HepG2 (cell line): ENCODE measurements at regions not wholly inside any gene's neighbourhood (a gene's known extent, or its start where the extent isn't known, plus 50 kb on each side); places are given as distances from the start of the nearest gene placed in this dataset.

ENCODE experiments used
- ATAC-seq: fragments of 200-7000 bp; cut with Tn5 transposase; 3 replicates; pipeline ENCODE4 v1.9.1; 2020; ENCODE audit warnings: mild to moderate bottlenecking, moderate library complexity
- BruUV-seq: library from RNA; stranded (reverse); fragments of 400-500 nt; replicated peaks from 2 replicates; lab custom pipeline; 2021; lab: Mats Ljungman, UMichigan
- CTCF ChIA-PET: fragments of 300-600 bp; formaldehyde crosslinking; extraction: SDS; loops from one replicate; lab custom pipeline; 2021; ENCODE audit warnings: low total read pairs, inconsistent platforms, low intra/inter-chr PET ratio; lab: Yijun Ruan, JAX
- POLR2A ChIA-PET: fragments of 350-600 bp; sonication (Branson Sonifier 250); formaldehyde crosslinking; loops from one replicate; lab custom pipeline; 2020; ENCODE audit warnings: antibody characterized with exemption, inconsistent platforms; lab: Yijun Ruan, JAX
- DNase-seq: peaks from one replicate; pipeline ENCODE4 v3.0.0-alpha.2; 2015; ENCODE audit warnings: low spot score
- FAIRE-seq: peaks from 3 replicates; lab custom pipeline; 2011; peaks lifted over from hg19 to GRCh38; lab: Jason Lieb, UNC
- H2AFZ ChIP-seq: one replicate; pipeline ENCODE4 v1.6.1; 2011; ENCODE audit warnings: low read length, inconsistent platforms
- H3K27ac ChIP-seq: fragments of 300-600 bp; 3 replicates; pipeline ENCODE4 v1.8.0; 2011; ENCODE audit warnings: mixed run types, mild to moderate bottlenecking, mixed read lengths, low read length, inconsistent platforms; ENCODE audit not compliant: insufficient read depth; ENCODE audit errors: extremely low read length
- H3K27me3 ChIP-seq, 2 experiments: fragments of 200-600 bp in 1 of 2; 2 replicates in 1 of 2; 3 replicates in 1 of 2; pipeline versions ENCODE4 v1.6.0 to v1.8.0; 2011; ENCODE audit warnings: low read length in 2 of 2, mild to moderate bottlenecking in 2 of 2, moderate library complexity in 2 of 2, inconsistent platforms in 1 of 2; ENCODE audit not compliant: insufficient read depth in 2 of 2, control insufficient read depth in 1 of 2
- H3K36me3 ChIP-seq, 2 experiments: fragments of 200-600 bp in 1 of 2; replicated peaks in 1 of 2; 2 replicates in 1 of 2; 3 replicates in 1 of 2; pipeline versions ENCODE4 v1.5.1 to v1.8.0; 2011; ENCODE audit warnings: low read length in 2 of 2, inconsistent platforms in 1 of 2; ENCODE audit not compliant: insufficient read depth in 2 of 2, control insufficient read depth in 1 of 2
- H3K4me1 ChIP-seq: 2 replicates; pipeline ENCODE4 v1.5.1; 2012; ENCODE audit warnings: low read length, inconsistent platforms; ENCODE audit not compliant: insufficient read depth
- H3K4me2 ChIP-seq: 2 replicates; pipeline ENCODE4 v1.6.0; 2011; ENCODE audit warnings: low read depth, low read length, inconsistent platforms
- H3K4me3 ChIP-seq, 3 experiments: fragments of 200-600 bp in 1 of 3; sonication (generic), shearing (Covaris generic) in 1 of 3; replicated peaks in 1 of 3; 2 replicates each; pipeline ENCODE4 v1.5.1; 2011 to 2016; ENCODE audit warnings: low read length in 3 of 3, inconsistent platforms in 2 of 3, low read depth in 2 of 3, mild to moderate bottlenecking in 2 of 3, control low read depth in 1 of 3, mixed read lengths in 1 of 3; ENCODE audit not compliant: insufficient read depth in 1 of 3
- H3K79me2 ChIP-seq: one replicate; pipeline ENCODE4 v1.6.1; 2011; ENCODE audit warnings: low read length, inconsistent platforms; ENCODE audit not compliant: insufficient read depth
- H3K9ac ChIP-seq: 2 replicates; pipeline ENCODE4 v1.6.0; 2011; ENCODE audit warnings: mild to moderate bottlenecking, low read depth, low read length, inconsistent platforms; ENCODE audit not compliant: insufficient read depth
- H3K9me3 ChIP-seq: 2 replicates; pipeline ENCODE4 v1.5.1; 2012; ENCODE audit warnings: mild to moderate bottlenecking, low read length
- H4K20me1 ChIP-seq: 2 replicates; pipeline ENCODE4 v1.6.0; 2011; ENCODE audit warnings: inconsistent platforms, mild to moderate bottlenecking, low read length, moderate library complexity; ENCODE audit not compliant: insufficient read depth
- ARNTL ChIP-seq: sonication (generic); formaldehyde crosslinking; IDR thresholded peaks from 2 replicates; pipeline ENCODE4 v1.4.0; 2020; ENCODE audit warnings: mild to moderate bottlenecking, missing genetic modification reagents
- EED ChIP-seq: sonication (generic); formaldehyde crosslinking; IDR thresholded peaks from 2 replicates; pipeline ENCODE4 v1.5.0; 2020; ENCODE audit warnings: mild to moderate bottlenecking, missing genetic modification reagents
- NCOA5 ChIP-seq: sonication (generic); formaldehyde crosslinking; IDR thresholded peaks from 2 replicates; pipeline ENCODE4 v1.4.0; 2020; ENCODE audit warnings: missing genetic modification reagents
- RNF2 ChIP-seq: fragments of 450-650 bp; conservative IDR thresholded peaks from 2 replicates; pipeline ENCODE4 v1.6.1; 2016; ENCODE audit warnings: low read depth
- TFDP1 ChIP-seq: IDR thresholded peaks from 2 replicates; pipeline ENCODE4 v1.6.1; 2016; ENCODE audit warnings: missing compliant biosample characterization, missing genetic modification reagents, borderline replicate concordance
- ZFY ChIP-seq: sonication (generic); formaldehyde crosslinking; IDR thresholded peaks from 2 replicates; pipeline ENCODE4 v1.4.0; 2020; ENCODE audit warnings: missing genetic modification reagents
- ZNF274 ChIP-seq: sonication (generic); formaldehyde crosslinking; IDR thresholded peaks from 2 replicates; pipeline ENCODE4 v1.5.1; 2020; ENCODE audit warnings: mild to moderate bottlenecking, missing genetic modification reagents
- ZNF546 ChIP-seq: sonication (generic); formaldehyde crosslinking; conservative IDR thresholded peaks from 2 replicates; pipeline ENCODE4 v1.8.1; 2023; ENCODE audit warnings: mild to moderate bottlenecking, missing genetic modification reagents
- in situ Hi-C: cut with HindIII; loops from 2 replicates; pipeline ENCODE4 v1.10.0; 2017; ENCODE audit warnings: low pct_unique_long_range_greater_than_20kb; ENCODE audit not compliant: extremely low pct_ligation_motif_present
- intact Hi-C: fragments of 100-400 bp; cut with micrococcal nuclease; formaldehyde crosslinking; loops from one replicate; pipeline ENCODE4 v1.10.0; 2022; ENCODE audit not compliant: unreplicated experiment
- TF ChIP-seq, protein P1 (sequence below): sonication (generic); formaldehyde crosslinking; IDR thresholded peaks from 2 replicates; pipeline ENCODE4 v1.9.0; 2021; ENCODE audit warnings: missing genetic modification reagents, borderline replicate concordance

- Histone ChIP-seq H3K4me1 (no peaks in the 10 kb centered on the region), H3K9me3 (peaks cover 52% of the 10 kb centered on the region), H2AFZ (no peak overlapping the region), H4K20me1 (no peaks in the 10 kb centered on the region), H3K4me2 (no peak overlapping the region), H3K27me3 (no peaks in the 10 kb centered on the region), H3K4me3 (no peak overlapping the region), H3K79me2 (no peaks in the 10 kb centered on the region), H3K9ac (no peak overlapping the region), H3K27ac (no peak overlapping the region), H3K36me3 (no peaks in the 10 kb centered on the region)
- in situ Hi-C loops (no loop called here), intact Hi-C loops (no loop called here)
- no TSS peak for BruUV-seq
- TF ChIP-seq NCOA5 (CRISPR knock-in tag) (no peak), ZNF274 (CRISPR knock-in tag) (no peak), TFDP1 (CRISPR knock-in tag) (no peak), ZNF546 (no peak), ARNTL (CRISPR knock-in tag) (no peak), EED (CRISPR knock-in tag) (no peak), ZFY (no peak), RNF2 (no peak)
- TF ChIP-seq, protein P1, sequence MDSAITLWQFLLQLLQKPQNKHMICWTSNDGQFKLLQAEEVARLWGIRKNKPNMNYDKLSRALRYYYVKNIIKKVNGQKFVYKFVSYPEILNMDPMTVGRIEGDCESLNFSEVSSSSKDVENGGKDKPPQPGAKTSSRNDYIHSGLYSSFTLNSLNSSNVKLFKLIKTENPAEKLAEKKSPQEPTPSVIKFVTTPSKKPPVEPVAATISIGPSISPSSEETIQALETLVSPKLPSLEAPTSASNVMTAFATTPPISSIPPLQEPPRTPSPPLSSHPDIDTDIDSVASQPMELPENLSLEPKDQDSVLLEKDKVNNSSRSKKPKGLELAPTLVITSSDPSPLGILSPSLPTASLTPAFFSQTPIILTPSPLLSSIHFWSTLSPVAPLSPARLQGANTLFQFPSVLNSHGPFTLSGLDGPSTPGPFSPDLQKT (CRISPR knock-in tag): no peak
- ChIA-PET CTCF (no interaction called here), POLR2A (no interaction called here)
- ATAC-seq: no peak
- DNase-seq: no peak
- FAIRE-seq: no peak
Observed at GRCh38 chr11:98842187-98842586, 178.6 kb upstream of the CNTN5 start.
